ENCODE measurements at regions not wholly inside any gene's neighbourhood (a gene's known extent, or its start where the extent isn't known, plus 50 kb on each side); places are given as distances from the start of the nearest gene placed in this dataset.

- no peak for TF ChIP-seq RAD21 (IDR thresholded peaks at IDR 0.05; ENCODE audit: low read depth)
- TF ChIP-seq REST (IDR thresholded peaks at IDR 0.05; ENCODE audit: low read depth) = no peak
- no peak for TF ChIP-seq MAX (IDR thresholded peaks at IDR 0.05)
- TF ChIP-seq ZBTB7A (IDR thresholded peaks at IDR 0.05; ENCODE audit: low read depth) = no peak
- no peak for TF ChIP-seq EP300 (IDR thresholded peaks at IDR 0.05; ENCODE audit: borderline replicate concordance)
- TF ChIP-seq NFIC (IDR thresholded peaks at IDR 0.05) = no peak
- TF ChIP-seq USF1 (IDR thresholded peaks at IDR 0.05) = no peak
- TF ChIP-seq TEAD4 (IDR thresholded peaks at IDR 0.05) = no peak
- TF ChIP-seq TAF1 (IDR thresholded peaks at IDR 0.05; ENCODE audit: low read depth) = no peak
- TF ChIP-seq CEBPB (IDR thresholded peaks at IDR 0.05) = no peak
- TF ChIP-seq TCF12 (IDR thresholded peaks at IDR 0.05; ENCODE audit: low read depth) = no peak
- TF ChIP-seq YY1 (IDR thresholded peaks at IDR 0.05; ENCODE audit: low read depth) = no peak
- no peak for TF ChIP-seq FOXM1 (IDR thresholded peaks at IDR 0.05; ENCODE audit: borderline replicate concordance, low read depth)
- no peak for TF ChIP-seq CREB1 (IDR thresholded peaks at IDR 0.05; ENCODE audit: low read depth)
Measured at GRCh38 chr7:17086403-17086802, 204.6 kb upstream of the AGR3 start.

All from Ishikawa (cell line).